Endodermal cell (in vitro differentiated cells): ENCODE measurements at regions not wholly inside any gene's neighbourhood (a gene's known extent, or its start where the extent isn't known, plus 50 kb on each side); places are given as distances from the start of the nearest gene placed in this dataset.

Experiments
- DNase-seq: peaks from one replicate; pipeline ENCODE4 v3.0.0-alpha.2; 2017
- H3K27ac ChIP-seq: 2 replicates; pipeline ENCODE4 v1.5.1; 2013; ENCODE audit warnings: mild to moderate bottlenecking, low read depth, low read length, moderate library complexity
- H3K27me3 ChIP-seq: 2 replicates; pipeline ENCODE4 v1.6.1; 2013; ENCODE audit warnings: mild to moderate bottlenecking, low read length, moderate library complexity; ENCODE audit not compliant: insufficient read depth, control insufficient read depth, poor library complexity, severe bottlenecking
- H3K36me3 ChIP-seq: 2 replicates; pipeline ENCODE4 v1.7.0; 2013; ENCODE audit warnings: mild to moderate bottlenecking, low read length, moderate library complexity; ENCODE audit not compliant: control insufficient read depth, insufficient read depth
- H3K4me1 ChIP-seq: one replicate; pipeline ENCODE4 v1.7.0; 2013; ENCODE audit warnings: low read length; ENCODE audit not compliant: control insufficient read depth, insufficient read depth
- H3K4me3 ChIP-seq: 2 replicates; pipeline ENCODE4 v1.5.1; 2013; ENCODE audit warnings: mild to moderate bottlenecking, low read length, moderate library complexity
- H3K9ac ChIP-seq: 2 replicates; pipeline ENCODE4 v1.6.1; 2013; ENCODE audit warnings: mild to moderate bottlenecking, low read length, moderate library complexity; ENCODE audit not compliant: poor library complexity, severe bottlenecking; ENCODE audit errors: extremely low read depth
- H3K9me3 ChIP-seq: 2 replicates; pipeline ENCODE4 v1.6.1; 2013; ENCODE audit warnings: mild to moderate bottlenecking, low read length, moderate library complexity; ENCODE audit not compliant: control insufficient read depth
- H3K27ac Mint-ChIP-seq: 2 replicates; pipeline ENCODE4 v1.8.0; 2020; ENCODE audit warnings: mixed read lengths
- H3K27me3 Mint-ChIP-seq: 2 replicates; pipeline ENCODE4 v1.8.0; 2021; ENCODE audit warnings: mild to moderate bottlenecking, mixed read lengths; ENCODE audit not compliant: insufficient read depth
- H3K36me3 Mint-ChIP-seq: 2 replicates; pipeline ENCODE4 v1.8.0; 2020; ENCODE audit warnings: low read depth, mixed read lengths
- H3K4me1 Mint-ChIP-seq: 2 replicates; pipeline ENCODE4 v1.8.0; 2020; ENCODE audit warnings: mixed read lengths
- H3K4me3 Mint-ChIP-seq: 2 replicates; pipeline ENCODE4 v1.8.0; 2020; ENCODE audit warnings: mild to moderate bottlenecking, moderate library complexity, mixed read lengths
- H3K9me3 Mint-ChIP-seq: 2 replicates; pipeline ENCODE4 v1.8.0; 2020; ENCODE audit warnings: mild to moderate bottlenecking, mixed read lengths
- CTCF ChIP-seq: fragments of 200-600 bp; sonication (generic); conservative IDR thresholded peaks from 2 replicates; pipeline ENCODE4 v1.5.0; 2021; ENCODE audit warnings: antibody characterized with exemption, mild to moderate bottlenecking
- WGBS, 2 experiments: methylation state at CpG; one replicate each; pipeline versions ENCODE4 v1.1.5 to v1.1.7; 2013; ENCODE audit warnings: missing lambda C conversion rate in 2 of 2, mixed read lengths in 1 of 2; ENCODE audit not compliant: insufficient coverage in 1 of 2, insufficient read length in 1 of 2; 5-methylcytosine and 5-hydroxymethylcytosine counted together

- H3K27ac ChIP-seq: no peak overlapping the region
- 89% methylated on average over 1 of the region's 2 CpGs; no CpG with 5 or more reads in 1 of the 2 experiments for WGBS, 2 experiments
- no peaks in the 10 kb centered on the region for H3K4me1 Mint-ChIP-seq
- H3K36me3 ChIP-seq: no peaks in the 10 kb centered on the region
- no peaks in the 10 kb centered on the region for H3K9me3 Mint-ChIP-seq
- H3K36me3 Mint-ChIP-seq: no peaks in the 10 kb centered on the region
- no peak for TF ChIP-seq CTCF
- no peaks in the 10 kb centered on the region for H3K27me3 ChIP-seq
- no peaks in the 10 kb centered on the region for H3K27me3 Mint-ChIP-seq
- no peak for DNase-seq
- no peaks in the 10 kb centered on the region for H3K4me1 ChIP-seq
- H3K9me3 ChIP-seq: no peaks in the 10 kb centered on the region
- no peak overlapping the region for H3K4me3 Mint-ChIP-seq
- no peak overlapping the region for H3K27ac Mint-ChIP-seq
- no peak overlapping the region for H3K9ac ChIP-seq
- H3K4me3 ChIP-seq: no peak overlapping the region
Observed at GRCh38 chr5:118555727-118556126, 432.6 kb downstream of the DTWD2 start.

GRCh38 chr5:118554981-118555380, 433.4 kb downstream of the DTWD2 start:
- H3K4me3 Mint-ChIP-seq: no peak overlapping the region
- no peak overlapping the region for H3K27ac Mint-ChIP-seq
- WGBS, 2 experiments: 82 to 96% methylated on average over 2 to 4 of the region's 4 CpGs
- H3K4me1 ChIP-seq: no peaks in the 10 kb centered on the region
- no peaks in the 10 kb centered on the region for H3K36me3 Mint-ChIP-seq
- TF ChIP-seq CTCF: no peak
- H3K27me3 Mint-ChIP-seq: no peaks in the 10 kb centered on the region
- H3K36me3 ChIP-seq: no peaks in the 10 kb centered on the region
- H3K9me3 ChIP-seq: no peaks in the 10 kb centered on the region
- H3K9me3 Mint-ChIP-seq: no peaks in the 10 kb centered on the region
- H3K27me3 ChIP-seq: no peaks in the 10 kb centered on the region
- no peak overlapping the region for H3K4me3 ChIP-seq
- no peak for DNase-seq
- no peaks in the 10 kb centered on the region for H3K4me1 Mint-ChIP-seq
- H3K9ac ChIP-seq: no peak overlapping the region
- no peak overlapping the region for H3K27ac ChIP-seq

- no peaks in the 10 kb centered on the region for H3K36me3 Mint-ChIP-seq
- H3K9me3 Mint-ChIP-seq: no peaks in the 10 kb centered on the region
Observed at GRCh38 chr5:118554241-118554640, 434.1 kb downstream of the DTWD2 start.

More at GRCh38 chr5:118554241-118554640, 434.1 kb downstream of the DTWD2 start:
- no peaks in the 10 kb centered on the region for H3K4me1 ChIP-seq
- no peaks in the 10 kb centered on the region for H3K36me3 ChIP-seq
- no peak for DNase-seq
- no peak overlapping the region for H3K27ac ChIP-seq
- H3K9me3 ChIP-seq: no peaks in the 10 kb centered on the region
- Mint-ChIP-seq H3K4me3 (no peak overlapping the region), H3K27me3 (no peaks in the 10 kb centered on the region), H3K27ac (no peak overlapping the region), H3K4me1 (no peaks in the 10 kb centered on the region)
- no peak overlapping the region for H3K4me3 ChIP-seq
- H3K9ac ChIP-seq: no peak overlapping the region
- WGBS, 2 experiments: 100% methylated on average over 1 of the region's 2 CpGs; no CpG with 5 or more reads in 1 of the 2 experiments
- TF ChIP-seq CTCF: no peak
- H3K27me3 ChIP-seq: no peaks in the 10 kb centered on the region
